Tibial nerve (tissue), 4 donors: ENCODE measurements at regions not wholly inside any gene's neighbourhood (a gene's known extent, or its start where the extent isn't known, plus 50 kb on each side); places are given as distances from the start of the nearest gene placed in this dataset.
"Not testable (repeated sequence)": the region's sequence is repeated elsewhere in the genome, so short reads cannot be mapped to it uniquely, and the experiment has no call there.

Experiments used
- DNase-seq, 2 donors: peaks; one replicate each; pipeline ENCODE4 v3.0.0-alpha.2; 2019; ENCODE audit warnings: low spot score in 2 of 2
- H3K27ac ChIP-seq, 4 donors: fragments of 200-600 bp; sonication (generic) in 3 of 4; one replicate each; pipeline ENCODE4 v1.5.1; 2017 to 2019; ENCODE audit warnings: mild to moderate bottlenecking in 1 of 4
- H3K27me3 ChIP-seq, 2 donors: fragments of 200-600 bp; sonication (generic) in 1 of 2; one replicate each; pipeline versions ENCODE4 v1.5.1 to v1.6.0; 2017 to 2019
- H3K36me3 ChIP-seq, 3 donors: fragments of 200-600 bp; sonication (generic); one replicate each; pipeline ENCODE4 v1.5.1; 2018 to 2019
- H3K4me1 ChIP-seq, 4 donors: fragments of 200-600 bp; sonication (generic) in 3 of 4; one replicate each; pipeline ENCODE4 v1.5.1; 2017 to 2019
- H3K4me3 ChIP-seq, 4 donors: fragments of 200-600 bp; sonication (generic) in 3 of 4; one replicate each; pipeline ENCODE4 v1.5.1; 2017 to 2019; ENCODE audit warnings: mild to moderate bottlenecking in 1 of 4, moderate library complexity in 1 of 4
- H3K9me3 ChIP-seq, 4 donors: fragments of 200-600 bp; sonication (generic) in 3 of 4; one replicate each; pipeline ENCODE4 v1.5.1; 2017 to 2019
- EP300 ChIP-seq, 2 donors: sonication (generic); formaldehyde crosslinking; IDR thresholded peaks; one replicate each; pipeline ENCODE4 v1.6.1; 2017; ENCODE audit warnings: antibody characterized with exemption in 2 of 2, mild to moderate bottlenecking in 1 of 2
- POLR2A ChIP-seq, 2 donors: fragments of 450-650 bp; IDR thresholded peaks; one replicate each; pipeline ENCODE4 v1.6.1; 2017; ENCODE audit warnings: antibody characterized with exemption in 2 of 2, mild to moderate bottlenecking in 2 of 2, moderate library complexity in 2 of 2
- WGBS, 2 donors: methylation state at CpG; one replicate each; pipeline ENCODE4 v1.1.5; 2018; 5-methylcytosine and 5-hydroxymethylcytosine counted together
- TF ChIP-seq, protein P1 (sequence below), 5 experiments: fragments of 200-600 bp in 3 of 5; fragments of 450-650 bp in 2 of 5; sonication (generic) in 3 of 5; IDR thresholded peaks; one replicate each; pipeline ENCODE4 v1.5.1; 2016 to 2019; ENCODE audit warnings: antibody characterized with exemption in 5 of 5, mild to moderate bottlenecking in 3 of 5, moderate library complexity in 2 of 5

DNA sequence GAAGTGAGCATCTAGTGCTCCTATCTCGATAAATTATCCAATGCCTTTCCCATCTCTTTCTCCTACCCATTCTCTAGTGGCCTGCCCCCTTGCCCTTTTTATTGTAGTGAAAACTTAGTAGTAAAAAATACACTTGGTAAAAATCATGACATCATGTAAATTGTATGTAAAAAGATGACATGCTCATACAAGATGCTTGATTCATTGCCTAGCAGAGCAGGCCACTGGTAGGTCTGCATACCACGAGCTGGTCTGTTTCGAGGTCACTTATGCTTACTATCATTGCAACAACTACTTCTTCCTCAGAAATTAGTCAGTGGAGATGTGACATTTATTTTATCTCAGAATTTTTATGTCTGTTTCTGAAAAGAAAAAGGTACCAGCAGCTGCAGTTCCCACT, 177.3 kb downstream of the C9orf152 start:
- no peak overlapping the region for H3K4me3 ChIP-seq
- H3K27ac ChIP-seq, result no peak overlapping the region
- DNase-seq, result no peak
- H3K4me1 ChIP-seq, result peaks cover 0 to 37% (median 4%) of the 10 kb centered on the region in 4 donors
- no peaks in the 10 kb centered on the region for H3K27me3 ChIP-seq
- TF ChIP-seq, protein P1, sequence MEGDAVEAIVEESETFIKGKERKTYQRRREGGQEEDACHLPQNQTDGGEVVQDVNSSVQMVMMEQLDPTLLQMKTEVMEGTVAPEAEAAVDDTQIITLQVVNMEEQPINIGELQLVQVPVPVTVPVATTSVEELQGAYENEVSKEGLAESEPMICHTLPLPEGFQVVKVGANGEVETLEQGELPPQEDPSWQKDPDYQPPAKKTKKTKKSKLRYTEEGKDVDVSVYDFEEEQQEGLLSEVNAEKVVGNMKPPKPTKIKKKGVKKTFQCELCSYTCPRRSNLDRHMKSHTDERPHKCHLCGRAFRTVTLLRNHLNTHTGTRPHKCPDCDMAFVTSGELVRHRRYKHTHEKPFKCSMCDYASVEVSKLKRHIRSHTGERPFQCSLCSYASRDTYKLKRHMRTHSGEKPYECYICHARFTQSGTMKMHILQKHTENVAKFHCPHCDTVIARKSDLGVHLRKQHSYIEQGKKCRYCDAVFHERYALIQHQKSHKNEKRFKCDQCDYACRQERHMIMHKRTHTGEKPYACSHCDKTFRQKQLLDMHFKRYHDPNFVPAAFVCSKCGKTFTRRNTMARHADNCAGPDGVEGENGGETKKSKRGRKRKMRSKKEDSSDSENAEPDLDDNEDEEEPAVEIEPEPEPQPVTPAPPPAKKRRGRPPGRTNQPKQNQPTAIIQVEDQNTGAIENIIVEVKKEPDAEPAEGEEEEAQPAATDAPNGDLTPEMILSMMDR (IDR thresholded peaks at IDR 0.05), result no peak
- TF ChIP-seq EP300 (IDR thresholded peaks at IDR 0.05) (no peak), POLR2A (IDR thresholded peaks at IDR 0.05) (no peak)
- H3K9me3 ChIP-seq, result no peaks in the 10 kb centered on the region
- 82 to 85% methylated on average over 3 of the region's 3 CpGs for WGBS, 2 donors
- no peaks in the 10 kb centered on the region for H3K36me3 ChIP-seq

DNA sequence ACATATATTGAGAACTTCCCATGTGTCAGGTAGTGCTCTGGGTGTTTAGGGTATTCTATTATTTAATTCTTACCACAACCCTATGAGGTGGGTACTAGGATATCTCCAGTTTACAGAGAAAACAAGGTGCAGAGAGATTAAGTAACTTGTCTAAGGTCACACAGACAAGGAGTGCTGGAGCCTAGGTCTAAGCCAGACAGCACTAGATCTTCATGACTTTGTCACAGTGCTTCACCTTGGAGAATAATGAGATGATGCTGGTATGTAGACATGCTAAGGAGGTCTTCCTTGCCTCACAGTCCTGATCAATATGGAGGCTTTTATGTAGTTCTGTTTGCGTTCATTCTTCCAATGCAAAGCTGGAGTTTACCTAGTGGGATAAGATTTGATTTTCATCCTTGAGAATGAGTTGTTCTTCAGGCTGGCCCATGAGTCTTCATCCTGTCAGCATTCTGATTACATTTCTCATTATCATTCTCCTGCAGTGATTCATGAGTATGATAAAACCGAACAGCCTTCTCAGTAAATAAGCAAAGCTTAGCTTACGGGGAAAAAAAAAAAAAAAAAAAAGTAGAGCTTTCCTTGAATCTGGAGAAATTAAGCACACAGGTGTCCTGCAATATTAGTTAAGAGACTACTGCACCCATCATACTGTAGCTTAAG, 176.3 kb downstream of the C9orf152 start:
- DNase-seq, result no peak
- peaks cover 0 to 34% (median 4%) of the 10 kb centered on the region in 4 donors for H3K4me1 ChIP-seq
- no peak overlapping the region for H3K27ac ChIP-seq
- no peaks in the 10 kb centered on the region for H3K27me3 ChIP-seq
- TF ChIP-seq, protein P1 (IDR thresholded peaks at IDR 0.05), result no peak
- TF ChIP-seq POLR2A (IDR thresholded peaks at IDR 0.05) (no peak), EP300 (IDR thresholded peaks at IDR 0.05) (no peak)
- no peak overlapping the region for H3K4me3 ChIP-seq
- 82% methylated on average over 3 of the region's 3 CpGs for WGBS, 2 donors
- H3K9me3 ChIP-seq, result no peaks in the 10 kb centered on the region
- H3K36me3 ChIP-seq, result no peaks in the 10 kb centered on the region

DNA sequence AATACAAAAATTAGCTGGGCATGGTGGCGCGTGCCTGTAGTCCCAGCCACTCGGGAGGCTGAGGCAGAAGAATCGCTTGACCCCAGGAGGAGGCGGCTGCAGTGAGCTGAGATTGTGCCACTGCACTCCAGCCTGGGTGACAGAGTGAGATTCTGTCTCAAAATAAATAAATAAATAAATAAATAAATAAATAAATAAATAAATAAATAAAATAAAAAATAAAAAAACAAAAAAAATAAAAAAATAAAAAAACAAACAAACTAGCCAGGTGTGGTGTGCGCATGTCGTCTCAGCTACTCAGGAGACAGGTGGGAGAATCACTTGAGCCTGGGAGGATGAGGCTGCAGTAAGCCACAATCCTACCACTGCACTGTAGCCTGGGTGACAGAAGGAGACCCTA, 175.4 kb downstream of the C9orf152 start:
- DNase-seq, result not testable (repeated sequence)

DNA sequence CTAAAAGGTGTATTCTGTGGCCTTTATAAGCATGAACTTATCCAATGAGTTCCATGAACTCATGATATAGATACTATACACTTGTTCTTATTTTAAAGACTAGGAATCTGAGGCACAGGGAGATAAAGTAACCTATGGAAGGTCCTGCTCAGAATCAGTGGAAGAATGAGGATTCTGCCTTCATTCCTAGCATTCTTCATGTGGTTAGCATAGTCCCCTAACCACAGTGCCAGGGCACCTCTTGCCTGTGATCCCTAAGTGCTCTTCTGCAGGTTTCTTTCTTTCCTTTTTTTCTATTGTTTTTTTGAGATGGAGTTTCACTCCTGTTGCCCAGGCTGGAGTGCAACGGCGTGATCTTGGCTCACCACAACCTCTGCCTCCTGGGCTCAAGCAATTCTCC, 174.1 kb downstream of the C9orf152 start:
- Histone ChIP-seq H3K27ac (no peak overlapping the region), H3K9me3 (no peaks in the 10 kb centered on the region), H3K27me3 (no peaks in the 10 kb centered on the region), H3K4me3 (no peak overlapping the region), H3K4me1 (peaks cover 0 to 12% (median 0%) of the 10 kb centered on the region in 4 donors), H3K36me3 (no peaks in the 10 kb centered on the region)
- TF ChIP-seq EP300 (IDR thresholded peaks at IDR 0.05), result no peak
- no peak for TF ChIP-seq POLR2A (IDR thresholded peaks at IDR 0.05)
- TF ChIP-seq, protein P1 (IDR thresholded peaks at IDR 0.05), result no peak
- 86 to 98% methylated on average over 2 of the region's 2 CpGs for WGBS, 2 donors
- DNase-seq, result no peak

More for the DNA sequence above, 175.4 kb downstream of the C9orf152 start:
- H3K27ac ChIP-seq, H3K9me3 ChIP-seq, H3K27me3 ChIP-seq, H3K4me3 ChIP-seq, H3K36me3 ChIP-seq: not testable (repeated sequence)
- H3K4me1 ChIP-seq, result peaks cover 0 to 25% (median under 1%) of the 10 kb centered on the region in 4 donors
- WGBS, 2 donors, result 96 to 98% methylated on average over 7 of the region's 7 CpGs

DNA sequence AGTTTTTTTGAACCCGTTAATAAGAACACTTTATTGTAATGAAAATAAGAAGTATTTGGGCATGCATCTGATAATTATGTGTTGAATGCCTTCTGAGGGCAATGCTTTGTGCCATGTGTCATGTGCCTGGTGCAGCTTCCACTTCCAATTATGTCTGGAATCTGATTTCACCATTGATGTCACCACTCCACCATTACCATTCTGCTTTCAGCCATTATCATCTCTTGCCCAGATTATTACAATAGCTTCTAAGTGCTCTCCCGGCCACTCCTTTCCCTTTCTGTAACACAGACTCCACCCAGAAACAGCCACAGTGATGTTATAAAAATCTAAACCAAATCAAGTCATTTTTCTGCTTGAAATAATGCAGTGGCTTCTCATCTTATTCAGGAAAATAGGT, 171.7 kb downstream of the C9orf152 start:
- no peaks in the 10 kb centered on the region for H3K36me3 ChIP-seq
- peaks cover 0 to 17% (median 0%) of the 10 kb centered on the region in 4 donors for H3K4me1 ChIP-seq
- H3K4me3 ChIP-seq, result no peak overlapping the region
- H3K27me3 ChIP-seq, result no peaks in the 10 kb centered on the region
- TF ChIP-seq, protein P1 (IDR thresholded peaks at IDR 0.05), result no peak
- no peak for TF ChIP-seq POLR2A (IDR thresholded peaks at IDR 0.05)
- peak in 1 of 2 donors; percentile 15 for TF ChIP-seq EP300 (IDR thresholded peaks at IDR 0.05)
- DNase-seq, result no peak
- no peak overlapping the region for H3K27ac ChIP-seq
- H3K9me3 ChIP-seq, result no peaks in the 10 kb centered on the region
- WGBS, 2 donors, result 35 to 42% methylated on average over 2 of the region's 2 CpGs
